ENCODE measurements at regions not wholly inside any gene's neighbourhood (a gene's known extent, or its start where the extent isn't known, plus 50 kb on each side); places are given as distances from the start of the nearest gene placed in this dataset.

GRCh38 chrX:147847999-147848398, 63.7 kb upstream of the FMR1 start:
- no peak for DNase-seq

- DNase-seq, result no peak
These were observed 62.9 kb upstream of the FMR1 start for GRCh38 chrX:147848543-147849443.

GRCh38 chrX:147850875-147851274, 60.8 kb upstream of the FMR1 start:
- no peak for DNase-seq

GRCh38 chrX:147853701-147854100, 58.0 kb upstream of the FMR1 start:
- DNase-seq, result no peak

GRCh38 chrX:147859666-147860065, 52.1 kb upstream of the FMR1 start:
- DNase-seq, result no peak

All from NCI-H2171 treated with DMSO at 0.1 percent for 48 hours (cell line).